GM12892 (cell line): ENCODE measurements at regions not wholly inside any gene's neighbourhood (a gene's known extent, or its start where the extent isn't known, plus 50 kb on each side); places are given as distances from the start of the nearest gene placed in this dataset.
"Not testable (repeated sequence)": the region's sequence is repeated elsewhere in the genome, so short reads cannot be mapped to it uniquely, and the experiment has no call there.

Experiments
- DNase-seq: peaks from one replicate; pipeline ENCODE4 v3.0.0; 2011; ENCODE audit not compliant: insufficient read length
- FAIRE-seq: peaks from 2 replicates; lab custom pipeline; 2011; peaks lifted over from hg19 to GRCh38; lab: Jason Lieb, UNC
- POLR2A ChIP-seq: IDR thresholded peaks from 2 replicates; pipeline ENCODE4 v1.6.1; 2011; ENCODE audit warnings: low read depth, low read length, control low read depth
- POLR2AphosphoS5 ChIP-seq: IDR thresholded peaks from 2 replicates; pipeline ENCODE4 v1.6.1; 2011; ENCODE audit warnings: low read depth, low read length, control low read depth
- TAF1 ChIP-seq: IDR thresholded peaks from 2 replicates; pipeline ENCODE4 v1.6.1; 2011; ENCODE audit warnings: low read depth, mild to moderate bottlenecking, control low read depth, low read length, borderline replicate concordance

DNA sequence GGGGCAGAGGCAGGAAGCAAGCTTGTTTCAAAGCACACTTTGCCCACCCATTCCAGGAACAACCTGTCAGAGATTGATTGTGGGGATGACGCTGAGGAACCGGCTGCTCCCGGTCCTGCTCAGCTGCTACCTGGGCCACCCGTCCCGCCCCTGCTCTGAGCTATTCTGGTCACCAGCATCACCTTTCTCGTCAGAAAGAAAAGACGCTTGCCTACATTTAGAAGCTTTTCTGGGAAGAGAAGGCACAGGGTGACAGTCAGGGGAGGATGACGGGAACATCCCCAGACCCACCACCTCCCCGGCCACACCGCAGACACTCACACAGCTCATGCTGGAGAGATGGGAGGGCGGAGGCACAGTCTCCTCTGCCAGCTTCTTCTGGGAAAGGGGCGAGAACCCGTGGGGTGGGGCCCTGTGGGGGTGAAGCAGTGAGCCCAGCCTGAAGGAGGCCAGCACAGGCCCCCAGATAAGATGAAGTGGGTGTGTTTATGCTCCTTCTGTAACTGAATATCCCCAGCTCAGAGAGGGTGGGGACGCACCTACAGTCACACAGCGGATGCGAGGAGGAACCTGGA lies 81.8 kb downstream of the CPZ start:
- DNase-seq (no peak), FAIRE-seq (no peak)
- TF ChIP-seq POLR2AphosphoS5 (no peak), TAF1 (no peak)

DNA sequence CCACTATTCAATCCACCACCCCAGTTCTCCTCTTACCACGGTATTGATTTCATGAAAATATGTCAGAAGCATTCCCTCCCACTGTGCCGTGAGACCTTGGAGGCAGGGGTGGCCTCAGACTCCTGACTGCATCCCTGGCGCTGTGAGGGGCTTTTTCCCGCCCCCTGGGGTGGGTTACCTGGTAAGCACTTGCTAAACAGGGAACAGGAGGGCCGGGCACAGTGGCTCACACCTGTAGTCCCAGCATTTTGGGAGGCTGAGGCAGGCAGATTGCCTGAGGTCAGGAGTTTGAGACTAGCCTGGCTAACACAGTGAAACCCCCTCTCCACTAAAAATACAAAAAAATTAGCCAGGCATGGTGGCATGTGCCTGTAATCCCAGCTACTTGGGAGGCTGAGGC lies 80.5 kb downstream of the CPZ start:
- not testable (repeated sequence) for FAIRE-seq, DNase-seq

DNA sequence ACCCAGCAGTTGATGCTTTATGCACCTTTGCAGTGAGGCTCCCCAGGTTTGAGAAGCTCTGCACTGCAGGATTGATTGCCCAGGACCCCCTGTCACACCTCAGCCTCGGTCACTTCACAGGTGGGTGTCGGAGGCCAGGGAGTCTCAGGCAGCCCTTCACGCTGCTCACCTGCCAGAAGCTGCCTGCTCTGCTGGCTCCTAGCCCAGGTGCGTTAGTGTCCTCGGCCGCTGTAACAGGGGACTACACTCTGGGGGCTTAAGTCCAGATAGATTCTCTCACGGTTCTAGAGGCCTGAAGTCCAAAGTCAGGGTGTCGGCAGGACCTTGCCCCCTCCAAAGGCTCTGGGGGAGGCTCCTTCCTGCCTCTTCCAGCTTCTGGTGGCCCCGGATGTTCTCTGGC lies 79.9 kb downstream of the CPZ start:
- no peak for FAIRE-seq
- no peak for DNase-seq
- TF ChIP-seq POLR2AphosphoS5 (no peak), TAF1 (no peak), POLR2A (no peak)

DNA sequence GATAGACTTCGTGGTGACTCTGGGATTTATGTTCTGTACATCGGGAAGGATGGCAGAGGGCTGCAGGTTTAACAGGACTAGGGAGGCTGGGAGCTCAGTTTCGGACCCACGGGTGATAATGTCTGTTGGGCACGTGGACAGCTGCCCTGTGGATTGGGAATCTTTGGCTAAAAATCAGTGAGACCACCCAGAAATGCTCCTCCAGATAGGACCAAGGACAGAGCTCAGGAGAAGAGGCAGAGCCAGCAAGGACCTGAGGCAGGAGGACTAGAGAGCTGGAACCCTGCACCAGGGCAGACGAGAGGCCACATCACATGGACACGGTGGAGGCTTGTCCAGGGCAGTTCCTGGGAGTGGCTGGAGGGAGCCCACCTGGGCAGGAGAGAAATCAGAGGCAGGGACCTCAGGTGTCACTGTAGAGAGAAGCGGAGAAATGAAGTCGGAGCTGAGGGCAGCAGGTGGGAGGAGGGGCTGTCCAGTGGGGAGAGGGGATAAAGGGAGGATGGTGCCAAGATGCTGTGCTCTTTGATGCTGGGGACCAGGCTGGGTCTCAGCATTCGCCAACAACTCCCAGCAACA lies 79.2 kb downstream of the CPZ start:
- DNase-seq, result no peak
- TF ChIP-seq TAF1 (no peak), POLR2A (no peak), POLR2AphosphoS5 (no peak)
- no peak for FAIRE-seq
